ENCODE measurements at regions not wholly inside any gene's neighbourhood (a gene's known extent, or its start where the extent isn't known, plus 50 kb on each side); places are given as distances from the start of the nearest gene placed in this dataset.

DNA sequence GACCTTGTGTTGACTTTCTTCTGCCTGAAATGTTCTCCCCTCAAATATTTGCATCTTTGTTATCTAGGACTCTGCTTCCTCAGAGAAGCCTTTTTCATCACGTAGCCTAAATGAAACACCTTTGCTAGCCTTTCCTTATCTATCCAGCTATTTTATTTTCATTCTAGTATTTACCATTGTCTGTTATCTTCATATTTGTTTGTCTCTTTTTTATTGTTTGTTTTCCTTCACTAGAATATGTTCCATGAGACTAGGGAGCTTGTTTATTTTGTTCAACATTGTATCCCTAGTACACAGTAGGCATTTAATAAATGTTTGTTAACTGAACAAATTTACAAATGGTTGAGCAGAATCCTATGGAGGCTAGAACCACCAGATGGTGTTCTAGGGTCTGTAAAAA lies 178.0 kb downstream of the NPR3 start:
- ChIA-PET POLR2A (no interaction called here), CTCF (no interaction called here)
- H3K9ac ChIP-seq, result no peak overlapping the region
- no peak overlapping the region for H3K4me2 ChIP-seq
- H3K4me1 ChIP-seq (ENCODE audit: control insufficient read depth in 1 of 2, insufficient read depth in 2 of 2, low read depth in 1 of 2, low read length in 1 of 2), result no peaks in the 10 kb centered on the region
- H2AFZ ChIP-seq (ENCODE audit: low read depth), result no peak overlapping the region
- no peaks in the 10 kb centered on the region for H3K9me2 ChIP-seq
- H3K9me3 ChIP-seq, result no peaks in the 10 kb centered on the region; the same call in 1 of the 2 replicates
- no peaks in the 10 kb centered on the region for H4K20me1 ChIP-seq (ENCODE audit: insufficient read depth)
- TF ChIP-seq EP300 (IDR thresholded peaks at IDR 0.05; ENCODE audit: borderline replicate concordance in 1 of 2, low read depth in 1 of 2, low read length in 1 of 2), result no peak
- H3K4me3 ChIP-seq (ENCODE audit: low read depth in 2 of 2, low read length in 1 of 2), result no peak overlapping the region
- no peaks in the 10 kb centered on the region for H3K27me3 ChIP-seq (ENCODE audit: insufficient read depth)
- H3K36me3 ChIP-seq (replicated peaks in 1 of 2; ENCODE audit: control insufficient read depth in 1 of 2, insufficient read depth in 2 of 2, low read length in 1 of 2), result peaks cover 0 to 40% of the 10 kb centered on the region in 2 experiments
- no peak overlapping the region for H3K27ac ChIP-seq (ENCODE audit: low read depth in 2 of 2, low read length in 1 of 2)
- H3F3A ChIP-seq (replicated peaks; ENCODE audit: insufficient read depth), result peaks cover 5% of the 10 kb centered on the region
- no peak for DNase-seq
- no peaks in the 10 kb centered on the region for H3K79me2 ChIP-seq (ENCODE audit: insufficient read depth)
- 38% methylated on average over 1 of the region's 1 CpG for WGBS (ENCODE audit: low lambda C conversion rate)

DNA sequence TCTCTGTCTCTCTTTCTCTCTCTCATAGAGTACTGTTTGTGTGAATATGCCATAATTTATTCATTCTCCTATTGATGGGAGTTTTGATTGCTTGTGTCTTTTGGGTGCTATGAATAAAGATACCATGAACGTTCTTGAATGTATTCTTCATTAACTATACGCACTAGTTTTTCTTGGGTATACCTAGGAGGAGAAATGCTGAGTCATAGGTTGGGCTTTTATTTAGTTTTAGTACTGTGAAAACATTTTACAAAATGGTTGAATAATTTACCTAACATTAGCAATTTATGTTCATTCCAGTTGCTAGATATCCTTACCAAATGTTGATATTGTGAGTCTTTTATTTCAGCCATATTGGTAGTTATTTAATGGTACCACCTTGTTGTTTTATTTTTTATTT lies 192.5 kb downstream of the NPR3 start:
- no peaks in the 10 kb centered on the region for H3K79me2 ChIP-seq (ENCODE audit: insufficient read depth)
- H3K9me2 ChIP-seq, result no peaks in the 10 kb centered on the region
- no peak for DNase-seq
- CTCF ChIA-PET, result interaction anchor here (1.2 kb wide), 1 partner anchor 117 kb away, joined by 3 read pairs; no protein-coding TSS in a partner anchor
- H3K9me3 ChIP-seq, result 0 out of 2 replicates have a peak, but pooled peaks cover 6% of the 10 kb centered on the region
- no peak for TF ChIP-seq EZH2phosphoT487 (IDR thresholded peaks at IDR 0.05; ENCODE audit: borderline replicate concordance, low read depth)
- no peak for TF ChIP-seq RFX5 (IDR thresholded peaks at IDR 0.05; ENCODE audit: low read length)
- TF ChIP-seq, protein P1, sequence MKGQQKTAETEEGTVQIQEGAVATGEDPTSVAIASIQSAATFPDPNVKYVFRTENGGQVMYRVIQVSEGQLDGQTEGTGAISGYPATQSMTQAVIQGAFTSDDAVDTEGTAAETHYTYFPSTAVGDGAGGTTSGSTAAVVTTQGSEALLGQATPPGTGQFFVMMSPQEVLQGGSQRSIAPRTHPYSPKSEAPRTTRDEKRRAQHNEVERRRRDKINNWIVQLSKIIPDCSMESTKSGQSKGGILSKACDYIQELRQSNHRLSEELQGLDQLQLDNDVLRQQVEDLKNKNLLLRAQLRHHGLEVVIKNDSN (IDR thresholded peaks at IDR 0.05; ENCODE audit: borderline replicate concordance, low read depth), result no peak
- TF ChIP-seq FOXM1 (IDR thresholded peaks at IDR 0.05; ENCODE audit: low read depth), result no peak
- TF ChIP-seq, protein P2, sequence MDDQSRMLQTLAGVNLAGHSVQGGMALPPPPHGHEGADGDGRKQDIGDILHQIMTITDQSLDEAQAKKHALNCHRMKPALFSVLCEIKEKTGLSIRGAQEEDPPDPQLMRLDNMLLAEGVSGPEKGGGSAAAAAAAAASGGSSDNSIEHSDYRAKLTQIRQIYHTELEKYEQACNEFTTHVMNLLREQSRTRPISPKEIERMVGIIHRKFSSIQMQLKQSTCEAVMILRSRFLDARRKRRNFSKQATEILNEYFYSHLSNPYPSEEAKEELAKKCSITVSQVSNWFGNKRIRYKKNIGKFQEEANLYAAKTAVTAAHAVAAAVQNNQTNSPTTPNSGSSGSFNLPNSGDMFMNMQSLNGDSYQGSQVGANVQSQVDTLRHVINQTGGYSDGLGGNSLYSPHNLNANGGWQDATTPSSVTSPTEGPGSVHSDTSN (IDR thresholded peaks at IDR 0.05), result no peak
- TF ChIP-seq GATA2 (CRISPR knock-in tag; IDR thresholded peaks at IDR 0.05), result no peak
- TF ChIP-seq TEAD4 (IDR thresholded peaks at IDR 0.05; ENCODE audit: borderline replicate concordance, insufficient read depth), result no peak
- TF ChIP-seq ELF1 (IDR thresholded peaks at IDR 0.05), result no peak
- TF ChIP-seq CHD2 (IDR thresholded peaks at IDR 0.05; ENCODE audit: low read length, partially characterized antibody), result no peak
- no peak for TF ChIP-seq SMC3 (IDR thresholded peaks at IDR 0.05; ENCODE audit: low read depth, low read length)
- no peak for TF ChIP-seq MXI1 (IDR thresholded peaks at IDR 0.05; ENCODE audit: low read depth, low read length)
- TF ChIP-seq FOXJ3 (CRISPR knock-in tag; IDR thresholded peaks at IDR 0.05), result no peak
- no peak for TF ChIP-seq RAD21 (IDR thresholded peaks at IDR 0.05; ENCODE audit: low read length)
- peaks cover 9% of the 10 kb centered on the region for H3F3A ChIP-seq (replicated peaks; ENCODE audit: insufficient read depth)
- no peak overlapping the region for H3K4me3 ChIP-seq (ENCODE audit: low read depth in 2 of 2, low read length in 1 of 2)
- POLR2A ChIA-PET, result no interaction called here
- no peak overlapping the region for H2AFZ ChIP-seq (ENCODE audit: low read depth)
- H4K20me1 ChIP-seq (ENCODE audit: insufficient read depth), result no peaks in the 10 kb centered on the region
- no peak overlapping the region for H3K9ac ChIP-seq
- 18% methylated on average over 2 of the region's 2 CpGs for WGBS (ENCODE audit: low lambda C conversion rate)
- peaks cover 0 to 41% of the 10 kb centered on the region in 2 experiments for H3K36me3 ChIP-seq (replicated peaks in 1 of 2; ENCODE audit: control insufficient read depth in 1 of 2, insufficient read depth in 2 of 2, low read length in 1 of 2)
- H3K4me2 ChIP-seq, result no peak overlapping the region
- H3K27me3 ChIP-seq (ENCODE audit: insufficient read depth), result no peaks in the 10 kb centered on the region
- H3K27ac ChIP-seq (ENCODE audit: low read depth in 2 of 2, low read length in 1 of 2), result no peak overlapping the region
- H3K4me1 ChIP-seq (ENCODE audit: control insufficient read depth in 1 of 2, insufficient read depth in 2 of 2, low read depth in 1 of 2, low read length in 1 of 2), result no peaks in the 10 kb centered on the region
